IMR-90 (cell line): ENCODE measurements at regions not wholly inside any gene's neighbourhood (a gene's known extent, or its start where the extent isn't known, plus 50 kb on each side); places are given as distances from the start of the nearest gene placed in this dataset.

Experiments used
- ATAC-seq: fragments of 200-7000 bp; cut with Tn5 transposase; 2 replicates; pipeline ENCODE4 v1.9.1; 2020; ENCODE audit warnings: low read depth, mild to moderate bottlenecking, moderate library complexity
- BruUV-seq: library from RNA; stranded (reverse); fragments of 400-500 nt; replicated peaks from 2 replicates; lab custom pipeline; 2021; lab: Mats Ljungman, UMichigan
- CTCF ChIA-PET: fragments of 300-600 bp; formaldehyde crosslinking; extraction: SDS; loops from one replicate; lab custom pipeline; 2021; ENCODE audit warnings: antibody characterized with exemption; lab: Yijun Ruan, JAX
- POLR2A ChIA-PET: fragments of 300-600 bp; sonication (Branson Sonifier 250); formaldehyde crosslinking; loops from one replicate; lab custom pipeline; 2022; ENCODE audit warnings: antibody characterized with exemption; ENCODE audit not compliant: unreplicated experiment; lab: Charles Lee
- DNase-seq: peaks from one replicate; pipeline ENCODE4 v3.0.0; 2013
- H2AFZ ChIP-seq: replicated peaks from 2 replicates; pipeline ENCODE3; 2013; ENCODE audit warnings: low read length, mild to moderate bottlenecking; ENCODE audit not compliant: poor library complexity
- H2AK5ac ChIP-seq: 2 replicates; pipeline ENCODE4 v1.6.1; 2013; ENCODE audit warnings: low read depth, low read length, inconsistent platforms
- H2AK9ac ChIP-seq: replicated peaks from 2 replicates; pipeline ENCODE3; 2013; ENCODE audit warnings: mild to moderate bottlenecking, low read depth, low read length, moderate library complexity; ENCODE audit not compliant: poor library complexity
- H2BK120ac ChIP-seq: 2 replicates; pipeline ENCODE4 v1.6.1; 2013; ENCODE audit warnings: low read depth, low read length, inconsistent platforms
- H2BK15ac ChIP-seq: 3 replicates; pipeline ENCODE4 v1.6.1; 2013; ENCODE audit warnings: low read depth, low read length, inconsistent platforms
- H2BK20ac ChIP-seq: 2 replicates; pipeline ENCODE4 v1.6.1; 2013; ENCODE audit warnings: low read depth, mild to moderate bottlenecking, inconsistent platforms, low read length, moderate library complexity
- H2BK5ac ChIP-seq: 2 replicates; pipeline ENCODE4 v1.6.1; 2013; ENCODE audit warnings: mild to moderate bottlenecking, low read depth, low read length, inconsistent platforms; ENCODE audit not compliant: poor library complexity, severe bottlenecking
- H3K14ac ChIP-seq: replicated peaks from 2 replicates; pipeline ENCODE4 v1.6.1; 2013; ENCODE audit warnings: low read depth, low read length, inconsistent platforms
- H3K18ac ChIP-seq: 2 replicates; pipeline ENCODE4 v1.6.1; 2013; ENCODE audit warnings: low read depth, low read length, control low read depth
- H3K23ac ChIP-seq: 2 replicates; pipeline ENCODE4 v1.6.1; 2013; ENCODE audit warnings: low read depth, low read length, inconsistent platforms
- H3K27ac ChIP-seq: 2 replicates; pipeline ENCODE4 v1.5.1; 2013; ENCODE audit warnings: mild to moderate bottlenecking, control low read depth, low read length; ENCODE audit not compliant: insufficient read depth
- H3K27me3 ChIP-seq: 2 replicates; pipeline ENCODE4 v1.6.1; 2013; ENCODE audit warnings: low read length; ENCODE audit not compliant: control insufficient read depth, insufficient read depth
- H3K36me3 ChIP-seq: 2 replicates; pipeline ENCODE4 v1.6.1; 2013; ENCODE audit warnings: low read length, mixed read lengths; ENCODE audit not compliant: control insufficient read depth, insufficient read depth
- H3K4ac ChIP-seq: 2 replicates; pipeline ENCODE4 v1.6.1; 2013; ENCODE audit warnings: low read depth, low read length, inconsistent platforms
- H3K4me1 ChIP-seq: 2 replicates; pipeline ENCODE4 v1.6.1; 2013; ENCODE audit warnings: low read length, mixed read lengths; ENCODE audit not compliant: control insufficient read depth, insufficient read depth
- H3K4me2 ChIP-seq: 2 replicates; pipeline ENCODE4 v1.6.1; 2013; ENCODE audit warnings: low read depth, mild to moderate bottlenecking, control low read depth, low read length, moderate library complexity
- H3K4me3 ChIP-seq: 2 replicates; pipeline ENCODE4 v1.5.1; 2013; ENCODE audit warnings: low read depth, mild to moderate bottlenecking, control low read depth, low read length, moderate library complexity; ENCODE audit not compliant: insufficient read depth
- H3K56ac ChIP-seq: 2 replicates; pipeline ENCODE4 v1.6.1; 2013; ENCODE audit warnings: low read length, inconsistent platforms; ENCODE audit not compliant: insufficient read depth; ENCODE audit errors: extremely low read depth
- H3K79me1 ChIP-seq, 2 experiments: 2 replicates each; pipeline ENCODE4 v1.6.1; 2013; ENCODE audit warnings: low read length in 2 of 2, inconsistent platforms in 1 of 2, low read depth in 1 of 2
- H3K9ac ChIP-seq: 2 replicates; pipeline ENCODE4 v1.6.1; 2013; ENCODE audit warnings: low read depth, low read length, control low read depth
- H3K9me1 ChIP-seq: 2 replicates; pipeline ENCODE4 v1.6.1; 2013; ENCODE audit warnings: low read length, inconsistent platforms; ENCODE audit not compliant: insufficient read depth
- H3K9me3 ChIP-seq: 2 replicates; pipeline ENCODE4 v1.6.1; 2013; ENCODE audit warnings: low read length; ENCODE audit not compliant: control insufficient read depth, insufficient read depth
- H4K20me1 ChIP-seq: 2 replicates; pipeline ENCODE4 v1.6.1; 2013; ENCODE audit warnings: low read length, inconsistent platforms; ENCODE audit not compliant: insufficient read depth
- H4K5ac ChIP-seq: 2 replicates; pipeline ENCODE4 v1.6.1; 2013; ENCODE audit warnings: mild to moderate bottlenecking, low read depth, low read length, control low read depth
- H4K8ac ChIP-seq, 2 experiments: 2 replicates each; pipeline ENCODE4 v1.6.1; 2013; ENCODE audit warnings: low read depth in 2 of 2, low read length in 2 of 2, control low read depth in 1 of 2, inconsistent platforms in 1 of 2
- H4K91ac ChIP-seq: 2 replicates; pipeline ENCODE4 v1.6.1; 2013; ENCODE audit warnings: low read depth, low read length, inconsistent platforms; ENCODE audit not compliant: insufficient read depth
- POLR2A ChIP-seq: IDR thresholded peaks from 2 replicates; pipeline ENCODE4 v1.6.1; 2012; ENCODE audit warnings: mild to moderate bottlenecking, low read depth, low read length
- RCOR1 ChIP-seq: IDR thresholded peaks from 2 replicates; pipeline ENCODE4 v1.6.1; 2012; ENCODE audit warnings: mild to moderate bottlenecking, low read length, improper control_type of control experiment; ENCODE audit not compliant: insufficient replicate concordance
- WGBS, 2 experiments: methylation state at CpG; one replicate each; pipeline versions ENCODE4 v1.1.5 to v1.1.7; 2013; ENCODE audit warnings: missing lambda C conversion rate in 2 of 2; ENCODE audit not compliant: insufficient read length in 1 of 2; ENCODE audit errors: extremely low coverage in 2 of 2; 5-methylcytosine and 5-hydroxymethylcytosine counted together
- dilution Hi-C: fragments of 300-500 bp; cut with HindIII; formaldehyde crosslinking; loops from one replicate; pipeline ENCODE4 v1.14.3; 2018; ENCODE audit warnings: low sequenced_read_pairs; ENCODE audit not compliant: unreplicated experiment
- in situ Hi-C: fragments of 300-500 bp; cut with MboI; formaldehyde crosslinking; loops from 3 replicates; pipeline ENCODE4 v1.14.3; 2019; ENCODE audit warnings: low sequenced_read_pairs, inconsistent platforms, mixed read lengths
- intact Hi-C: fragments of 100-400 bp; cut with micrococcal nuclease; formaldehyde crosslinking; loops from 2 replicates; pipeline ENCODE4 v1.10.0; 2022

DNA sequence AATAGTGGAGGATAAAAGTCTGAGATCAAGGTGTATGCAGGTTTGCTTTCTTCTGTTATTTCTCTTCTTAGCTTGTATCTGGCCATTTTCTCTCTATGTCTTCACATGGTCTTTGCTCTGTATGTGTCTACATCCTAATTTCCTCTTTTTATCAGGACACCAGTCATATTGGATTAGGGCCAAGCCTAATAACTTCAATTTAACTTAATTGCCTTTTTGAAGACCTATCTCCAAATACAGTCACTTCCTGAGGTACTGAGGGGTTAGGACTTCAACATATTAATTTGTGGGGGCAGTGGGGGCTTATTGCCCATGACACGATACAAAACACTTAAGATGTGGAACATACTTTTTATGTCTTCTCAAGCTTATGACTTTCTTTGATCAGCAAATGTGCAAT is 632.9 kb upstream of the CELF4 start:
- in situ Hi-C loops, result no loop called here
- ChIA-PET POLR2A (no interaction called here), CTCF (no interaction called here)
- H2BK20ac ChIP-seq, result no peak overlapping the region
- WGBS, 2 experiments, result no CpG with 5 or more reads among the region's 1 CpG
- H2AK9ac ChIP-seq, result no peak overlapping the region
- H3K4me3 ChIP-seq, result no peak overlapping the region
- H3K27ac ChIP-seq, result no peak overlapping the region
- H2BK15ac ChIP-seq, result no peak overlapping the region
- DNase-seq (no peak), ATAC-seq (no peak)
- no peak overlapping the region for H3K4me2 ChIP-seq
- no peak overlapping the region for H4K8ac ChIP-seq
- TF ChIP-seq POLR2A, result no peak
- no peak for TF ChIP-seq RCOR1
- H2AK5ac ChIP-seq, result no peak overlapping the region
- no peak overlapping the region for H2AFZ ChIP-seq
- no peaks in the 10 kb centered on the region for H3K9me1 ChIP-seq
- H3K4me1 ChIP-seq, result no peaks in the 10 kb centered on the region
- no peak overlapping the region for H3K23ac ChIP-seq
- H3K14ac ChIP-seq, result no peak overlapping the region
- H3K9me3 ChIP-seq, result peaks cover 2% of the 10 kb centered on the region; the same call in 1 of the 2 replicates
- H4K91ac ChIP-seq, result no peak overlapping the region
- intact Hi-C loops, result no loop called here
- H2BK120ac ChIP-seq, result no peak overlapping the region
- no peaks in the 10 kb centered on the region for H4K20me1 ChIP-seq
- H3K27me3 ChIP-seq, result no peaks in the 10 kb centered on the region
- no peak overlapping the region for H3K18ac ChIP-seq
- H3K4ac ChIP-seq, result no peak overlapping the region
- H3K79me1 ChIP-seq, result no peaks in the 10 kb centered on the region
- dilution Hi-C loops, result no loop called here
- no peak overlapping the region for H3K9ac ChIP-seq
- no peak overlapping the region for H2BK5ac ChIP-seq
- no TSS peak for BruUV-seq
- H4K5ac ChIP-seq, result no peak overlapping the region
- no peaks in the 10 kb centered on the region for H3K36me3 ChIP-seq
- H3K56ac ChIP-seq, result no peak overlapping the region
